ENCODE measurements at regions not wholly inside any gene's neighbourhood (a gene's known extent, or its start where the extent isn't known, plus 50 kb on each side); places are given as distances from the start of the nearest gene placed in this dataset.
"Not testable (repeated sequence)": the region's sequence is repeated elsewhere in the genome, so short reads cannot be mapped to it uniquely, and the experiment has no call there.

- Histone ChIP-seq H3K79me2 (ENCODE audit: insufficient read depth, low read length) (no peaks in the 10 kb centered on the region), H3K27ac (ENCODE audit: low read depth, low read length) (peak overlapping the region; percentile 79), H3K4me3 (ENCODE audit: insufficient read depth, low read length) (peak overlapping the region; percentile 21), H4K20me1 (ENCODE audit: insufficient read depth, low read length) (no peaks in the 10 kb centered on the region), H3K27me3 (ENCODE audit: insufficient read depth, low read length) (peaks cover 23% of the 10 kb centered on the region), H3K9me3 (ENCODE audit: low read depth, low read length) (no peaks in the 10 kb centered on the region), H2AFZ (ENCODE audit: low read length) (no peak overlapping the region), H3K36me3 (ENCODE audit: insufficient read depth, low read length) (no peaks in the 10 kb centered on the region), H3K4me2 (ENCODE audit: insufficient read depth, low read length) (peak overlapping the region; percentile 73), H3K4me1 (ENCODE audit: insufficient read depth, low read length) (peaks cover 38% of the 10 kb centered on the region)
- peak; percentile 29 for DNase-seq (ENCODE audit: insufficient read length, low spot score, missing footprints)
- TF ChIP-seq CTCF (IDR thresholded peaks at IDR 0.05; ENCODE audit: extremely low read depth, low read depth, low read length), result no peak
These were observed 151.1 kb downstream of the LYPLAL1 start for GRCh38 chr1:219324629-219325367.

GRCh38 chr1:219324171-219324570, 150.5 kb downstream of the LYPLAL1 start:
- no peak overlapping the region for H3K4me3 ChIP-seq (ENCODE audit: insufficient read depth, low read length)
- H3K27me3 ChIP-seq (ENCODE audit: insufficient read depth, low read length), result peaks cover 29% of the 10 kb centered on the region
- peak overlapping the region; percentile 73 for H3K4me2 ChIP-seq (ENCODE audit: insufficient read depth, low read length)
- no peaks in the 10 kb centered on the region for H3K79me2 ChIP-seq (ENCODE audit: insufficient read depth, low read length)
- peaks cover 31% of the 10 kb centered on the region for H3K4me1 ChIP-seq (ENCODE audit: insufficient read depth, low read length)
- no peaks in the 10 kb centered on the region for H4K20me1 ChIP-seq (ENCODE audit: insufficient read depth, low read length)
- no peak overlapping the region for H2AFZ ChIP-seq (ENCODE audit: low read length)
- H3K36me3 ChIP-seq (ENCODE audit: insufficient read depth, low read length), result no peaks in the 10 kb centered on the region
- DNase-seq (ENCODE audit: insufficient read length, low spot score, missing footprints), result no peak
- peak overlapping the region; percentile 79 for H3K27ac ChIP-seq (ENCODE audit: low read depth, low read length)
- no peak for TF ChIP-seq CTCF (IDR thresholded peaks at IDR 0.05; ENCODE audit: extremely low read depth, low read depth, low read length)
- H3K9me3 ChIP-seq (ENCODE audit: low read depth, low read length), result no peaks in the 10 kb centered on the region

GRCh38 chr1:219323426-219323825, 149.7 kb downstream of the LYPLAL1 start:
- H2AFZ ChIP-seq (ENCODE audit: low read length), result peak overlapping the region; percentile 18
- H3K4me2 ChIP-seq (ENCODE audit: insufficient read depth, low read length), result peak overlapping the region; percentile 5
- peaks cover 36% of the 10 kb centered on the region for H3K27me3 ChIP-seq (ENCODE audit: insufficient read depth, low read length)
- H4K20me1 ChIP-seq (ENCODE audit: insufficient read depth, low read length), result no peaks in the 10 kb centered on the region
- H3K27ac ChIP-seq (ENCODE audit: low read depth, low read length), result peak overlapping the region; percentile 10
- no peaks in the 10 kb centered on the region for H3K79me2 ChIP-seq (ENCODE audit: insufficient read depth, low read length)
- H3K4me1 ChIP-seq (ENCODE audit: insufficient read depth, low read length), result peaks cover 31% of the 10 kb centered on the region
- H3K9me3 ChIP-seq (ENCODE audit: low read depth, low read length), result no peaks in the 10 kb centered on the region
- no peak overlapping the region for H3K4me3 ChIP-seq (ENCODE audit: insufficient read depth, low read length)
- H3K36me3 ChIP-seq (ENCODE audit: insufficient read depth, low read length), result no peaks in the 10 kb centered on the region
- no peak for DNase-seq (ENCODE audit: insufficient read length, low spot score, missing footprints)
- TF ChIP-seq CTCF (IDR thresholded peaks at IDR 0.05; ENCODE audit: extremely low read depth, low read depth, low read length), result no peak

- Histone ChIP-seq H3K27ac (ENCODE audit: low read depth, low read length) (no peak overlapping the region), H2AFZ (ENCODE audit: low read length) (no peak overlapping the region), H3K4me3 (ENCODE audit: insufficient read depth, low read length) (no peak overlapping the region), H3K27me3 (ENCODE audit: insufficient read depth, low read length) (peaks cover 38% of the 10 kb centered on the region), H4K20me1 (ENCODE audit: insufficient read depth, low read length) (no peaks in the 10 kb centered on the region), H3K36me3 (ENCODE audit: insufficient read depth, low read length) (no peaks in the 10 kb centered on the region), H3K79me2 (ENCODE audit: insufficient read depth, low read length) (no peaks in the 10 kb centered on the region), H3K4me1 (ENCODE audit: insufficient read depth, low read length) (peaks cover 31% of the 10 kb centered on the region), H3K9me3 (ENCODE audit: low read depth, low read length) (no peaks in the 10 kb centered on the region), H3K4me2 (ENCODE audit: insufficient read depth, low read length) (no peak overlapping the region)
- TF ChIP-seq CTCF (IDR thresholded peaks at IDR 0.05; ENCODE audit: extremely low read depth, low read depth, low read length), result no peak
- no peak for DNase-seq (ENCODE audit: insufficient read length, low spot score, missing footprints)
These were observed 149.1 kb downstream of the LYPLAL1 start for GRCh38 chr1:219322766-219323165.

- H4K20me1 ChIP-seq (ENCODE audit: insufficient read depth, low read length); H3K79me2 ChIP-seq (ENCODE audit: insufficient read depth, low read length); H3K4me3 ChIP-seq (ENCODE audit: insufficient read depth, low read length); H2AFZ ChIP-seq (ENCODE audit: low read length); H3K9me3 ChIP-seq (ENCODE audit: low read depth, low read length); DNase-seq (ENCODE audit: insufficient read length, low spot score, missing footprints); H3K36me3 ChIP-seq (ENCODE audit: insufficient read depth, low read length); H3K4me2 ChIP-seq (ENCODE audit: insufficient read depth, low read length); H3K27ac ChIP-seq (ENCODE audit: low read depth, low read length): not testable (repeated sequence)
- Histone ChIP-seq H3K4me1 (ENCODE audit: insufficient read depth, low read length) (peaks cover 27% of the 10 kb centered on the region), H3K27me3 (ENCODE audit: insufficient read depth, low read length) (peaks cover 31% of the 10 kb centered on the region)
These were observed 146.9 kb downstream of the LYPLAL1 start for GRCh38 chr1:219320563-219320962.
